ENCODE measurements at regions not wholly inside any gene's neighbourhood (a gene's known extent, or its start where the extent isn't known, plus 50 kb on each side); places are given as distances from the start of the nearest gene placed in this dataset.
A peak's percentile ranks its signal among the peaks of the same experiment; 100 is the strongest.

- no peak for DNase-seq (ENCODE audit: low read depth, low spot score)
- H3K4me3 ChIP-seq (ENCODE audit: low read length) = no peak overlapping the region
Observed at GRCh38 chr2:6730649-6731532, 134.8 kb downstream of the CMPK2 start.

- no peak for DNase-seq (ENCODE audit: low read depth, low spot score)
- H3K4me3 ChIP-seq (ENCODE audit: low read length) = no peak overlapping the region
Observed at GRCh38 chr2:6739547-6739946, 126.2 kb downstream of the CMPK2 start.

GRCh38 chr2:6741229-6741628 lies 124.5 kb downstream of the CMPK2 start:
- DNase-seq (ENCODE audit: low read depth, low spot score) = no peak
- no peak overlapping the region for H3K4me3 ChIP-seq (ENCODE audit: low read length)

- no peak overlapping the region for H3K4me3 ChIP-seq (ENCODE audit: low read length)
- no peak for DNase-seq (ENCODE audit: low read depth, low spot score)
Observed at GRCh38 chr2:6744038-6744437, 121.7 kb downstream of the CMPK2 start.

GRCh38 chr2:6747433-6747832 lies 118.3 kb downstream of the CMPK2 start:
- DNase-seq (ENCODE audit: low read depth, low spot score) = no peak
- no peak overlapping the region for H3K4me3 ChIP-seq (ENCODE audit: low read length)

- no peak overlapping the region for H3K4me3 ChIP-seq (ENCODE audit: low read length)
- DNase-seq (ENCODE audit: low read depth, low spot score) = no peak
Observed at GRCh38 chr2:6748406-6749067, 117.2 kb downstream of the CMPK2 start.

- no peak overlapping the region for H3K4me3 ChIP-seq (ENCODE audit: low read length)
- no peak for DNase-seq (ENCODE audit: low read depth, low spot score)
Observed at GRCh38 chr2:6749962-6750361, 115.7 kb downstream of the CMPK2 start.

GRCh38 chr2:6750411-6751158 lies 115.1 kb downstream of the CMPK2 start:
- no peak for DNase-seq (ENCODE audit: low read depth, low spot score)

GRCh38 chr2:6754419-6754818 lies 111.3 kb downstream of the CMPK2 start:
- H3K4me3 ChIP-seq (ENCODE audit: low read length) = no peak overlapping the region
- no peak for DNase-seq (ENCODE audit: low read depth, low spot score)

More at GRCh38 chr2:6750411-6751158, 115.1 kb downstream of the CMPK2 start:
- no peak overlapping the region for H3K4me3 ChIP-seq (ENCODE audit: low read length)

GRCh38 chr2:6755456-6755855 lies 110.3 kb downstream of the CMPK2 start:
- H3K4me3 ChIP-seq (ENCODE audit: low read length) = no peak overlapping the region
- DNase-seq (ENCODE audit: low read depth, low spot score) = no peak

- H3K4me3 ChIP-seq (ENCODE audit: low read length) = no peak overlapping the region
- DNase-seq (ENCODE audit: low read depth, low spot score) = no peak
Observed at GRCh38 chr2:6757215-6757614, 108.5 kb downstream of the CMPK2 start.

GRCh38 chr2:6759689-6760088 lies 106.0 kb downstream of the CMPK2 start:
- DNase-seq (ENCODE audit: low read depth, low spot score) = no peak
- H3K4me3 ChIP-seq (ENCODE audit: low read length) = no peak overlapping the region

- no peak overlapping the region for H3K4me3 ChIP-seq (ENCODE audit: low read length)
- no peak for DNase-seq (ENCODE audit: low read depth, low spot score)
Observed at GRCh38 chr2:6760132-6760531, 105.6 kb downstream of the CMPK2 start.

- no peak for DNase-seq (ENCODE audit: low read depth, low spot score)
- H3K4me3 ChIP-seq (ENCODE audit: low read length) = no peak overlapping the region
Observed at GRCh38 chr2:6764968-6765723, 100.6 kb downstream of the CMPK2 start.

- no peak for DNase-seq (ENCODE audit: low read depth, low spot score)
- no peak overlapping the region for H3K4me3 ChIP-seq (ENCODE audit: low read length)
Observed at GRCh38 chr2:6769346-6769745, 96.4 kb downstream of the CMPK2 start.

- H3K4me3 ChIP-seq (ENCODE audit: low read length) = no peak overlapping the region
- DNase-seq (ENCODE audit: low read depth, low spot score) = no peak
Observed at GRCh38 chr2:6770006-6770405, 95.7 kb downstream of the CMPK2 start.

GRCh38 chr2:6771634-6772611 lies 93.8 kb downstream of the CMPK2 start:
- no peak overlapping the region for H3K4me3 ChIP-seq (ENCODE audit: low read length)
- DNase-seq (ENCODE audit: low read depth, low spot score) = no peak

- H3K4me3 ChIP-seq (ENCODE audit: low read length) = no peak overlapping the region
Observed at GRCh38 chr2:6773007-6773693, 92.6 kb downstream of the CMPK2 start.

More at GRCh38 chr2:6773007-6773693, 92.6 kb downstream of the CMPK2 start:
- peak; percentile 53 for DNase-seq (ENCODE audit: low read depth, low spot score)

Measured in Jurkat, Clone E6-1 (cell line).